HCT116 (cell line): ENCODE measurements at regions not wholly inside any gene's neighbourhood (a gene's known extent, or its start where the extent isn't known, plus 50 kb on each side); places are given as distances from the start of the nearest gene placed in this dataset.

Source experiments
- ATAC-seq: fragments of 200-7000 bp; cut with Tn5 transposase; 2 replicates; pipeline ENCODE4 v1.9.1; 2020; ENCODE audit warnings: mild to moderate bottlenecking, moderate library complexity
- BruUV-seq: library from RNA; stranded (reverse); fragments of 400-500 nt; replicated peaks from 2 replicates; lab custom pipeline; 2021; lab: Mats Ljungman, UMichigan
- CTCF ChIA-PET: fragments of 300-600 bp; sonication (Branson Sonifier 250); formaldehyde crosslinking; loops from one replicate; lab custom pipeline; 2021; ENCODE audit warnings: antibody characterized with exemption; lab: Charles Lee
- POLR2A ChIA-PET: fragments of 300-600, 350-600 bp; sonication (Branson Sonifier 250); formaldehyde crosslinking; loops from one replicate; lab custom pipeline; 2021; ENCODE audit warnings: antibody characterized with exemption; lab: Charles Lee
- RAD21 ChIA-PET, 2 experiments: fragments of 300-600 bp; sonication (Branson Sonifier 250); formaldehyde crosslinking; loops; one replicate each; lab custom pipeline; 2023; ENCODE audit warnings: low total read pairs in 2 of 2; ENCODE audit not compliant: uncharacterized antibody in 2 of 2, unreplicated experiment in 2 of 2, low non-redundant PET in 1 of 2; lab: Charles Lee
- DNase-seq: peaks from one replicate; pipeline ENCODE4 v3.0.0-alpha.2; 2010; ENCODE audit warnings: low read depth, low spot score
- H2AFZ ChIP-seq: fragments of 200-600 bp; shearing (Covaris generic), sonication (generic); 2 replicates; pipeline ENCODE4 v1.6.1; 2017; ENCODE audit warnings: low read depth, mixed run types, mixed read lengths, antibody characterized with exemption, low read length; ENCODE audit not compliant: poor library complexity, severe bottlenecking
- H3K27ac ChIP-seq: 2 replicates; pipeline ENCODE4 v1.5.1; 2012; ENCODE audit warnings: low read depth, low read length
- H3K27me3 ChIP-seq: fragments of 200-600 bp; sonication (generic); 2 replicates; pipeline ENCODE4 v1.6.1; 2016; ENCODE audit warnings: mixed run types, low read length, mixed read lengths; ENCODE audit not compliant: insufficient read depth
- H3K36me3 ChIP-seq, 2 experiments: fragments of 200-500 bp in 1 of 2; fragments of 200-600 bp in 1 of 2; sonication (Bioruptor generic) in 1 of 2; sonication (generic) in 1 of 2; 2 replicates each; pipeline versions ENCODE4 v1.5.1 to v1.6.1; 2014 to 2016; ENCODE audit warnings: low read length in 2 of 2, inconsistent platforms in 1 of 2, mixed read lengths in 1 of 2, mixed run types in 1 of 2; ENCODE audit not compliant: insufficient read depth in 2 of 2, control insufficient read depth in 1 of 2
- H3K4me1 ChIP-seq, 2 experiments: fragments of 200-600 bp in 1 of 2; sonication (generic) in 1 of 2; 2 replicates each; pipeline versions ENCODE4 v1.5.1 to v1.6.1; 2012 to 2017; ENCODE audit warnings: low read length in 2 of 2, inconsistent platforms in 1 of 2, mild to moderate bottlenecking in 1 of 2, mixed read lengths in 1 of 2, mixed run types in 1 of 2, moderate library complexity in 1 of 2; ENCODE audit not compliant: insufficient read depth in 2 of 2, control insufficient read depth in 1 of 2
- H3K4me2 ChIP-seq: fragments of 200-600 bp; sonication (generic); 2 replicates; pipeline ENCODE4 v1.6.1; 2017; ENCODE audit warnings: mixed run types, low read length, mixed read lengths
- H3K4me3 ChIP-seq, 2 experiments: fragments of 200-600 bp in 1 of 2; sonication (generic) in 1 of 2; replicated peaks in 1 of 2; 2 replicates each; pipeline ENCODE4 v1.5.1; 2011 to 2016; ENCODE audit warnings: low read length in 2 of 2, control low read depth in 1 of 2, low read depth in 1 of 2, mild to moderate bottlenecking in 1 of 2, mixed read lengths in 1 of 2, mixed run types in 1 of 2
- H3K79me2 ChIP-seq: fragments of 200-600 bp; sonication (generic); 2 replicates; pipeline ENCODE4 v1.6.1; 2017; ENCODE audit warnings: mild to moderate bottlenecking, mixed run types, low read length, moderate library complexity, mixed read lengths; ENCODE audit not compliant: insufficient read depth
- H3K9ac ChIP-seq: fragments of 200-600 bp; sonication (generic); 2 replicates; pipeline ENCODE4 v1.6.1; 2016; ENCODE audit warnings: low read length, mixed read lengths
- H3K9me2 ChIP-seq: fragments of 200-600 bp; sonication (generic), shearing (Covaris generic); 2 replicates; pipeline ENCODE4 v1.6.1; 2017; ENCODE audit warnings: mixed run types, mild to moderate bottlenecking, moderate library complexity; ENCODE audit not compliant: insufficient read depth
- H3K9me3 ChIP-seq, 2 experiments: fragments of 200-500 bp in 1 of 2; fragments of 200-600 bp in 1 of 2; sonication (Bioruptor generic) in 1 of 2; sonication (generic) in 1 of 2; 2 replicates each; pipeline ENCODE4 v1.6.1; 2014 to 2017; ENCODE audit warnings: low read length in 2 of 2, mixed read lengths in 2 of 2, inconsistent platforms in 1 of 2, low read depth in 1 of 2, mild to moderate bottlenecking in 1 of 2, mixed run types in 1 of 2, moderate library complexity in 1 of 2; ENCODE audit not compliant: control insufficient read depth in 1 of 2, insufficient read depth in 1 of 2
- H4K20me1 ChIP-seq: fragments of 200-600 bp; sonication (generic), shearing (Covaris generic); 2 replicates; pipeline ENCODE4 v1.6.1; 2017; ENCODE audit warnings: mixed run types, mild to moderate bottlenecking, moderate library complexity; ENCODE audit not compliant: insufficient read depth
- CBX3 ChIP-seq: IDR thresholded peaks from 2 replicates; pipeline ENCODE4 v1.6.1; 2012; ENCODE audit warnings: low read depth
- CEBPB ChIP-seq: IDR thresholded peaks from 2 replicates; pipeline ENCODE4 v1.6.1; 2012; ENCODE audit warnings: low read depth
- EGR1 ChIP-seq: IDR thresholded peaks from 2 replicates; pipeline ENCODE4 v1.6.1; 2012; ENCODE audit warnings: low read depth
- ELF1 ChIP-seq: IDR thresholded peaks from 2 replicates; pipeline ENCODE4 v1.6.1; 2012; ENCODE audit warnings: low read depth, borderline replicate concordance
- EZH2 ChIP-seq: fragments of 200-600 bp; sonication (generic); IDR thresholded peaks from 2 replicates; pipeline ENCODE4 v1.6.1; 2017; ENCODE audit warnings: antibody characterized with exemption, mixed run types
- FOSL1 ChIP-seq: IDR thresholded peaks from 2 replicates; pipeline ENCODE4 v1.6.1; 2012; ENCODE audit warnings: low read depth
- JUND ChIP-seq: IDR thresholded peaks from 2 replicates; pipeline ENCODE4 v1.6.1; 2012
- POLR2A ChIP-seq: IDR thresholded peaks from 2 replicates; pipeline ENCODE4 v1.7.0; 2011; ENCODE audit warnings: borderline replicate concordance; ENCODE audit not compliant: insufficient read depth, insufficient read length; ENCODE audit errors: extremely low read depth
- POLR2AphosphoS5 ChIP-seq: IDR thresholded peaks from 2 replicates; pipeline ENCODE4 v1.6.1; 2011; ENCODE audit warnings: mild to moderate bottlenecking, low read depth, low read length, moderate library complexity
- RAD21 ChIP-seq: IDR thresholded peaks from 2 replicates; pipeline ENCODE4 v1.6.1; 2012; ENCODE audit warnings: low read depth, mild to moderate bottlenecking
- SIN3A ChIP-seq: IDR thresholded peaks from 2 replicates; pipeline ENCODE4 v1.6.1; 2012; ENCODE audit warnings: low read depth
- SP1 ChIP-seq: IDR thresholded peaks from 2 replicates; pipeline ENCODE4 v1.6.1; 2012; ENCODE audit warnings: low read depth
- SRF ChIP-seq: IDR thresholded peaks from 2 replicates; pipeline ENCODE4 v1.6.1; 2012; ENCODE audit warnings: low read depth
- TCF7L2 ChIP-seq: IDR thresholded peaks from 2 replicates; pipeline ENCODE4 v1.7.0; 2011; ENCODE audit warnings: borderline replicate concordance, inconsistent platforms; ENCODE audit not compliant: insufficient read depth, insufficient read length; ENCODE audit errors: extremely low read depth
- ZFX ChIP-seq: fragments of 450-650 bp; IDR thresholded peaks from 2 replicates; pipeline ENCODE4 v1.6.1; 2017
- ZNF274 ChIP-seq: fragments of 200-500 bp; sonication (Bioruptor generic); IDR thresholded peaks from 2 replicates; pipeline ENCODE4 v1.6.1; 2014; ENCODE audit warnings: mild to moderate bottlenecking, low read depth, low read length, inconsistent platforms
- intact Hi-C: fragments of 100-400 bp; cut with micrococcal nuclease; formaldehyde crosslinking; loops from 2 replicates; pipeline ENCODE4 v1.10.0; 2022
- TF ChIP-seq, protein P1 (sequence below), 3 experiments: fragments of 200-600 bp in 1 of 3; sonication (generic) in 1 of 3; IDR thresholded peaks in 2 of 3; conservative IDR thresholded peaks in 1 of 3; 2 replicates each; pipeline ENCODE4 v1.5.1; 2012 to 2017; ENCODE audit warnings: low read depth in 2 of 3, low read length in 2 of 3, antibody characterized with exemption in 1 of 3, borderline replicate concordance in 1 of 3, control low read depth in 1 of 3, mild to moderate bottlenecking in 1 of 3, mixed read lengths in 1 of 3, mixed run types in 1 of 3, moderate library complexity in 1 of 3; ENCODE audit not compliant: insufficient read depth in 1 of 3
- TF ChIP-seq, protein P2 (sequence below): IDR thresholded peaks from 2 replicates; pipeline ENCODE4 v1.6.1; 2012
- TF ChIP-seq, protein P3 (sequence below): IDR thresholded peaks from 2 replicates; pipeline ENCODE4 v1.6.1; 2012; ENCODE audit warnings: low read depth

DNA sequence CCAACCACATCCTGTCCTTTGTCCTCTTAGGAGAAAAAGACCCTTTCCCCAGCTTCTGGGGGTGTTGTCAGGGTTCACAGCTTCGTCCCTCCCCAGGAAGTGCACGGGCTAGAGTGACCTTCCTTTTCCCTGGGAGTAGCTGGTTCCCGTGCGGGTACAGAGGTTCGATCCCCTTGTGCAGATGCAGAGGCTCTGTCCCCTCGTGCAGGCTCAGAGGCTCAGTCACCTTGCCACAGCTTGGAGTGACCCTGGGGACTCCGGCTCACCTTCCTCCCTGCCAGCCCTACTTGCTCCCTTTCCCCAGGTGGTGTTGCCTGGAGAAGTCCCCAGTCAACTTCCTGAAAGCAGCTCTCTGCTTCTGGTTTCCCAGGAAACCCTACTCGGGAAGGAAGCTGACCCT is 60.0 kb upstream of the TCERG1L start (continued):
- TF ChIP-seq TCF7L2 = no peak
- no peak for TF ChIP-seq SIN3A
- no peak for TF ChIP-seq SP1
- TF ChIP-seq JUND = no peak
- TF ChIP-seq CEBPB = no peak
- TF ChIP-seq, protein P1, sequence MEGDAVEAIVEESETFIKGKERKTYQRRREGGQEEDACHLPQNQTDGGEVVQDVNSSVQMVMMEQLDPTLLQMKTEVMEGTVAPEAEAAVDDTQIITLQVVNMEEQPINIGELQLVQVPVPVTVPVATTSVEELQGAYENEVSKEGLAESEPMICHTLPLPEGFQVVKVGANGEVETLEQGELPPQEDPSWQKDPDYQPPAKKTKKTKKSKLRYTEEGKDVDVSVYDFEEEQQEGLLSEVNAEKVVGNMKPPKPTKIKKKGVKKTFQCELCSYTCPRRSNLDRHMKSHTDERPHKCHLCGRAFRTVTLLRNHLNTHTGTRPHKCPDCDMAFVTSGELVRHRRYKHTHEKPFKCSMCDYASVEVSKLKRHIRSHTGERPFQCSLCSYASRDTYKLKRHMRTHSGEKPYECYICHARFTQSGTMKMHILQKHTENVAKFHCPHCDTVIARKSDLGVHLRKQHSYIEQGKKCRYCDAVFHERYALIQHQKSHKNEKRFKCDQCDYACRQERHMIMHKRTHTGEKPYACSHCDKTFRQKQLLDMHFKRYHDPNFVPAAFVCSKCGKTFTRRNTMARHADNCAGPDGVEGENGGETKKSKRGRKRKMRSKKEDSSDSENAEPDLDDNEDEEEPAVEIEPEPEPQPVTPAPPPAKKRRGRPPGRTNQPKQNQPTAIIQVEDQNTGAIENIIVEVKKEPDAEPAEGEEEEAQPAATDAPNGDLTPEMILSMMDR (IDR thresholded peaks at IDR 0.05 in 2 of 3, conservative IDR thresholded peaks at IDR 0.05 in 1 of 3; ENCODE audit: borderline replicate concordance in 1 of 3, insufficient read depth in 1 of 3, low read depth in 2 of 3, low read length in 2 of 3) = no peak
- TF ChIP-seq, protein P2, sequence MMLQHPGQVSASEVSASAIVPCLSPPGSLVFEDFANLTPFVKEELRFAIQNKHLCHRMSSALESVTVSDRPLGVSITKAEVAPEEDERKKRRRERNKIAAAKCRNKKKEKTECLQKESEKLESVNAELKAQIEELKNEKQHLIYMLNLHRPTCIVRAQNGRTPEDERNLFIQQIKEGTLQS = no peak
- TF ChIP-seq CBX3 = no peak

DNA sequence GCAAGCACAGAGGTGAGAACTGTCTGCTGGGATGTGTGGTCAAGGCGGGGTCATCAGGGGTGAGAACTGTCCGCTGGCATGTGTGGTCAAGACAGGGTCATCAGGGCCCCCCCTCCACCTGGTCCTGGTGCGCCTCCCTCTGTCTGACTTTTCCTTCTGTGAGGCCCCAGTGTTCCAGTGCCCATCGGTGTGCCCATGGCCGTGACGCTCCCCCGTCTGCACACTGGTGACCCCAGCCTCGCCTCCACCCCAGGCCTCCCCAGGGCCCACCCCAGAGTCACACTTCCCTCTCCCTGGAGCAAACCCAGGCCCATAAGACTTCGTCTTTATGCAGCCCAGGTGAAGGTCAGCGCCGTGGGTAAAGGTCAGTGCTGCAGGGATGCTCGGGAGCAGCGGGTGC is 70.1 kb upstream of the TCERG1L start:
- H3K4me1 ChIP-seq = no peaks in the 10 kb centered on the region
- DNase-seq (no peak), ATAC-seq (no peak)
- no TSS peak for BruUV-seq
- no peaks in the 10 kb centered on the region for H3K9me2 ChIP-seq
- RAD21 ChIA-PET = no interaction called here
- H2AFZ ChIP-seq = no peak overlapping the region
- POLR2A ChIA-PET = no interaction called here
- no peaks in the 10 kb centered on the region for H3K9me3 ChIP-seq
- no peaks in the 10 kb centered on the region for H3K27me3 ChIP-seq
- H3K4me2 ChIP-seq = no peak overlapping the region
- no peak for TF ChIP-seq POLR2AphosphoS5
- no peak for TF ChIP-seq CBX3
- TF ChIP-seq ELF1 = no peak
- no peak for TF ChIP-seq ZNF274
- no peak for TF ChIP-seq SRF
- TF ChIP-seq SP1 = no peak
- TF ChIP-seq RAD21 = no peak
- TF ChIP-seq FOSL1 = no peak
- TF ChIP-seq TCF7L2 = no peak
- no peak for TF ChIP-seq EGR1
- TF ChIP-seq SIN3A = no peak
- TF ChIP-seq, protein P3, sequence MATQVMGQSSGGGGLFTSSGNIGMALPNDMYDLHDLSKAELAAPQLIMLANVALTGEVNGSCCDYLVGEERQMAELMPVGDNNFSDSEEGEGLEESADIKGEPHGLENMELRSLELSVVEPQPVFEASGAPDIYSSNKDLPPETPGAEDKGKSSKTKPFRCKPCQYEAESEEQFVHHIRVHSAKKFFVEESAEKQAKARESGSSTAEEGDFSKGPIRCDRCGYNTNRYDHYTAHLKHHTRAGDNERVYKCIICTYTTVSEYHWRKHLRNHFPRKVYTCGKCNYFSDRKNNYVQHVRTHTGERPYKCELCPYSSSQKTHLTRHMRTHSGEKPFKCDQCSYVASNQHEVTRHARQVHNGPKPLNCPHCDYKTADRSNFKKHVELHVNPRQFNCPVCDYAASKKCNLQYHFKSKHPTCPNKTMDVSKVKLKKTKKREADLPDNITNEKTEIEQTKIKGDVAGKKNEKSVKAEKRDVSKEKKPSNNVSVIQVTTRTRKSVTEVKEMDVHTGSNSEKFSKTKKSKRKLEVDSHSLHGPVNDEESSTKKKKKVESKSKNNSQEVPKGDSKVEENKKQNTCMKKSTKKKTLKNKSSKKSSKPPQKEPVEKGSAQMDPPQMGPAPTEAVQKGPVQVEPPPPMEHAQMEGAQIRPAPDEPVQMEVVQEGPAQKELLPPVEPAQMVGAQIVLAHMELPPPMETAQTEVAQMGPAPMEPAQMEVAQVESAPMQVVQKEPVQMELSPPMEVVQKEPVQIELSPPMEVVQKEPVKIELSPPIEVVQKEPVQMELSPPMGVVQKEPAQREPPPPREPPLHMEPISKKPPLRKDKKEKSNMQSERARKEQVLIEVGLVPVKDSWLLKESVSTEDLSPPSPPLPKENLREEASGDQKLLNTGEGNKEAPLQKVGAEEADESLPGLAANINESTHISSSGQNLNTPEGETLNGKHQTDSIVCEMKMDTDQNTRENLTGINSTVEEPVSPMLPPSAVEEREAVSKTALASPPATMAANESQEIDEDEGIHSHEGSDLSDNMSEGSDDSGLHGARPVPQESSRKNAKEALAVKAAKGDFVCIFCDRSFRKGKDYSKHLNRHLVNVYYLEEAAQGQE = no peak
- no peak for TF ChIP-seq CEBPB
- no peak for TF ChIP-seq POLR2A
- TF ChIP-seq, protein P1 (IDR thresholded peaks at IDR 0.05 in 2 of 3, conservative IDR thresholded peaks at IDR 0.05 in 1 of 3; ENCODE audit: borderline replicate concordance in 1 of 3, insufficient read depth in 1 of 3, low read depth in 2 of 3, low read length in 2 of 3) = no peak
- TF ChIP-seq ZFX = no peak
- TF ChIP-seq EZH2 = no peak
- intact Hi-C loops = no loop called here
- no peaks in the 10 kb centered on the region for H4K20me1 ChIP-seq
- no peaks in the 10 kb centered on the region for H3K79me2 ChIP-seq
- CTCF ChIA-PET = no interaction called here
- no peak overlapping the region for H3K27ac ChIP-seq
- H3K4me3 ChIP-seq = no peak overlapping the region
- no peaks in the 10 kb centered on the region for H3K36me3 ChIP-seq
- H3K9ac ChIP-seq = no peak overlapping the region
